SH-SY5Y (cell line): ENCODE measurements at regions not wholly inside any gene's neighbourhood (a gene's known extent, or its start where the extent isn't known, plus 50 kb on each side); places are given as distances from the start of the nearest gene placed in this dataset.

Source experiments
- GATA2 ChIP-seq: IDR thresholded peaks from 2 replicates; pipeline ENCODE4 v1.6.1; 2011; ENCODE audit warnings: mild to moderate bottlenecking, low read depth, low read length
- GATA3 ChIP-seq: IDR thresholded peaks from 2 replicates; pipeline ENCODE4 v1.6.1; 2011; ENCODE audit warnings: low read depth, mild to moderate bottlenecking, low read length, moderate library complexity

DNA sequence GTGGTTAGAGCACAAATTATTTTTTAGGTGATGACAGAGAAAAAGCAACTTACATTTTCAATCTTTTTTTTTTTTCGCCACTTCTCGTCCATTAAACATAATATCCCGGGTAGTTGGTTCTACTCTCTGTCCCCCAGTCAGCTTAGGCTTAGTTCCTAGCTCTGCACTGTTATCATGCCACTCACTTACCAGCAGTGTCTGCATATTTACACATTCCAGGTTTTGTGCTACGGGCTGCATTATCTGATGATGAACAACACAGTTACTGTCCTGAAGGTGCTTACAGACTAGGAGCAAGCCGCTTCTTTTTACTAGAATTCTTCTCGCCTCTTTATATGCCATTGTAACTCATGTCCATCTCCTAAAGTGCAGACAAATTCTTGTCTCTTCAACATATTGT lies 121.8 kb upstream of the NPVF start:
- TF ChIP-seq GATA3 (no peak), GATA2 (no peak)
